Esophagus (tissue), 2 donors: ENCODE measurements at regions not wholly inside any gene's neighbourhood (a gene's known extent, or its start where the extent isn't known, plus 50 kb on each side); places are given as distances from the start of the nearest gene placed in this dataset.

ENCODE experiments used
- H3K27ac ChIP-seq, 2 donors: one replicate each; pipeline ENCODE4 v1.5.1; 2013; ENCODE audit warnings: low read depth in 2 of 2, mild to moderate bottlenecking in 2 of 2, inconsistent platforms in 1 of 2, low read length in 1 of 2, moderate library complexity in 1 of 2
- H3K27me3 ChIP-seq, 2 donors: one replicate each; pipeline ENCODE4 v1.6.1; 2013; ENCODE audit warnings: low read length in 2 of 2, control low read depth in 1 of 2, mild to moderate bottlenecking in 1 of 2; ENCODE audit not compliant: insufficient read depth in 2 of 2, control insufficient read depth in 1 of 2
- H3K36me3 ChIP-seq, 2 donors: one replicate each; pipeline ENCODE4 v1.6.1; 2013; ENCODE audit warnings: low read length in 1 of 2; ENCODE audit not compliant: control insufficient read depth in 2 of 2, insufficient read depth in 2 of 2
- H3K4me1 ChIP-seq, 2 donors: one replicate each; pipeline ENCODE4 v1.6.1; 2013; ENCODE audit warnings: low read length in 1 of 2; ENCODE audit not compliant: control insufficient read depth in 2 of 2, insufficient read depth in 2 of 2
- H3K4me3 ChIP-seq, 2 donors: one replicate each; pipeline ENCODE4 v1.5.1; 2013; ENCODE audit warnings: low read length in 2 of 2, mild to moderate bottlenecking in 2 of 2, low read depth in 1 of 2, moderate library complexity in 1 of 2
- H3K9me3 ChIP-seq, 2 donors: one replicate each; pipeline ENCODE4 v1.6.1; 2013; ENCODE audit warnings: mild to moderate bottlenecking in 2 of 2, low read depth in 1 of 2, low read length in 1 of 2, moderate library complexity in 1 of 2; ENCODE audit not compliant: control insufficient read depth in 2 of 2, insufficient read depth in 1 of 2
- WGBS, 2 donors: extraction: QIAGEN DNeasy Blood & Tissue Kit; methylation state at CpG; one replicate each; pipeline ENCODE4 v1.1.7; 2013; 5-methylcytosine and 5-hydroxymethylcytosine counted together
- donor health status: healthy with polysubstance abuse.
- donor health status: Bipolar disorder and iron deficiency.

DNA sequence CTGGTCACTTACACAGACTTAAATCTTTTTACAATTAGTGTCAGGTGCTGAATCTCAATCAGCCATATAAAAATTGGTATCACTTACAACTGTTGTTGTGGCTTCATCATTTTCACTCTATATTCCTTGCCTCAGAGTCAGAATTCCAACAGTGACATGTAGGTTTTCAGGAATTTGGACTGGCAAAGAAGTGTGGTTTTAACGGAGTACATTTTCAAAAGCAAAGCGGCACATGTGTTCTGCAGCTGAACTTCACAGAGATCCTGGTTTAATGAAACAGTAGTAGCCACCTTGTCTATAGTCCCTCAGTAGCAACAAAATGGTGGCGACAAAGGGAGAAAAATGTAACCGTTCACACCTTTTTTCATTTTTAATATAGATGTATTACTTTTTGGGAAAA is 486.6 kb downstream of the FAT4 start:
- H3K4me3 ChIP-seq, result no peak overlapping the region
- no peaks in the 10 kb centered on the region for H3K9me3 ChIP-seq
- H3K27ac ChIP-seq, result no peak overlapping the region
- H3K4me1 ChIP-seq, result no peaks in the 10 kb centered on the region
- H3K36me3 ChIP-seq, result no peaks in the 10 kb centered on the region
- no peaks in the 10 kb centered on the region for H3K27me3 ChIP-seq
- 90 to 93% methylated on average over 4 of the region's 4 CpGs for WGBS, 2 donors

DNA sequence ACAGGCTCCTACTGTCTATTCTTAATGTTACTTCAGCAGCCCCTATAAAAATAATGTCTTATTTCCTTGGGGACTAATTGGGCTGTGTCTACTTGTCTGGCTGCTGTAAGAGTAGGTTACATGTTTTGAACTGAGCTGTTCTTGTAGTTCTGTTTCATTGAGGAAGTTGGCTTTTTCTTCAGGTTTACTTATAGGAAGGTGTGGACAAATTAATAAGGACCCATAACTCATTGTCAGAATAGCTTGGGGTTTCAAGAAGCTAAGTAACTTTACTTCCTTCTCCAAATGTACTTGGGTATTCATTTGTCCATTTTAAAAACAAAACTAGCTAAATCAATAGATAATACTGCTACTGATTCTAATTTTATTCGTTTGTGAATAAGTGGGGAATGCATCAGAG is 487.2 kb downstream of the FAT4 start:
- 47 to 73% methylated on average over 1 of the region's 1 CpG for WGBS, 2 donors

DNA sequence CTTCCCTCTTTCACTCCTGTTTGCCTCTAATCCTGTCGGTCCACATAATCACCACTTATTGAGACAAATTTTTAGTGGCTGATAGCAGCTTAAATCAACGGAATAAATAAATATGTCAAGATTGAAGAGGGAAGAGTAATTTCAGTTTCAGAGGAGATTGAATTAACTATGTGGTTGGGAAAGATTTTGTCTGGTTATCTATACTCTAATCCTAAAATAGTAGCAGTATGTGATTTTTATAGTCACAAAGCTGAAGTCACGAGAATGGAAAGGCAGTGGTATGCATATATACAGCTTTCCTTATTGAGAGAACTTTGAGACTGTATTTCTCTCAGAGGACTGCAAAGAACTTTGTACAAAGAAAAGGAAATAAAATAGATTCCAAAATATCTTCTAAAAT is 493.3 kb downstream of the FAT4 start:
- Histone ChIP-seq H3K9me3 (no peaks in the 10 kb centered on the region), H3K36me3 (no peaks in the 10 kb centered on the region), H3K4me1 (no peaks in the 10 kb centered on the region), H3K4me3 (no peak overlapping the region), H3K27me3 (no peaks in the 10 kb centered on the region), H3K27ac (no peak overlapping the region)
- WGBS, 2 donors, result 52 to 58% methylated on average over 3 of the region's 3 CpGs

More for the DNA sequence above, 487.2 kb downstream of the FAT4 start:
- Histone ChIP-seq H3K9me3 (no peaks in the 10 kb centered on the region), H3K4me1 (no peaks in the 10 kb centered on the region), H3K36me3 (no peaks in the 10 kb centered on the region), H3K27me3 (no peaks in the 10 kb centered on the region), H3K27ac (no peak overlapping the region), H3K4me3 (no peak overlapping the region)

DNA sequence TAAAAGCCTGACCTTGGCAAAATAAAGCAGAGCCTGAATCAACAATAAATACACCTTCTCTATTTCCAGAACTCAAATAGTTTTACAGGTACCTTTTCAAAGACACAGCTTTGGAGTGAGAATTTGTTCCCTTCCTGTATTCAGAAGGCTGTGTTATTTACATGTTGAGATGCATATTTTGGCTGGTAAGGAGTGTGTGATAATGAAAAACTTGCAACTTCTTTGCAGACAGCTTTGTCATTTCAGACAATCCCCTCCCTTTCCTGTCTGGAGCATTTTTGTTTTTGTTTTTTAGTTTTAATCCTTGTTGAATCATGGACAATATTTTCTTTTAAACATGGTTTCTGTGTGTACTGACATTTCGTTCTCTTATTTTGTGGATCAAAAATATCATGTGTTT is 493.8 kb downstream of the FAT4 start:
- H3K4me3 ChIP-seq, result no peak overlapping the region
- H3K9me3 ChIP-seq, result no peaks in the 10 kb centered on the region
- no peaks in the 10 kb centered on the region for H3K36me3 ChIP-seq
- no peaks in the 10 kb centered on the region for H3K4me1 ChIP-seq
- H3K27me3 ChIP-seq, result no peaks in the 10 kb centered on the region
- H3K27ac ChIP-seq, result no peak overlapping the region
- 67 to 73% methylated on average over 1 of the region's 1 CpG for WGBS, 2 donors

DNA sequence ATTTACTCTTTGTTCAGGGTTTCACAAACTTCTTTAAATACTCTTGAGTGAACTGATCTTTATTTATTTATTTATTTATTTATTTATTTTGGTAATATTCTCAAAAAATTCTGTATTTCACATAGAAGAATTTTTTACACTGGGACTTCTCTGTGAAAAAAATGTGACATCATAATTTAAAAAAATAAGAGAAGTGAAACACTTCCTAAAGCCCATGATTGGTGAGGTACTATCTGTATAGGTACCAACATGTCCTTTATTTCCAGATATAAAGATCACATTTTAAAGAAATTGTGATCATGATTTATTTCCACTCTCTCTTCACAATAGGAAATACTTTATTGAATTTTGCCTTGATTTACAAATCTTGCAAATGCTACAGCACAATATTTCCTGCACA is 497.1 kb downstream of the FAT4 start:
- H3K27ac ChIP-seq, result no peak overlapping the region
- no peaks in the 10 kb centered on the region for H3K4me1 ChIP-seq
- H3K27me3 ChIP-seq, result no peaks in the 10 kb centered on the region
- H3K36me3 ChIP-seq, result no peaks in the 10 kb centered on the region
- H3K9me3 ChIP-seq, result no peaks in the 10 kb centered on the region
- no peak overlapping the region for H3K4me3 ChIP-seq

DNA sequence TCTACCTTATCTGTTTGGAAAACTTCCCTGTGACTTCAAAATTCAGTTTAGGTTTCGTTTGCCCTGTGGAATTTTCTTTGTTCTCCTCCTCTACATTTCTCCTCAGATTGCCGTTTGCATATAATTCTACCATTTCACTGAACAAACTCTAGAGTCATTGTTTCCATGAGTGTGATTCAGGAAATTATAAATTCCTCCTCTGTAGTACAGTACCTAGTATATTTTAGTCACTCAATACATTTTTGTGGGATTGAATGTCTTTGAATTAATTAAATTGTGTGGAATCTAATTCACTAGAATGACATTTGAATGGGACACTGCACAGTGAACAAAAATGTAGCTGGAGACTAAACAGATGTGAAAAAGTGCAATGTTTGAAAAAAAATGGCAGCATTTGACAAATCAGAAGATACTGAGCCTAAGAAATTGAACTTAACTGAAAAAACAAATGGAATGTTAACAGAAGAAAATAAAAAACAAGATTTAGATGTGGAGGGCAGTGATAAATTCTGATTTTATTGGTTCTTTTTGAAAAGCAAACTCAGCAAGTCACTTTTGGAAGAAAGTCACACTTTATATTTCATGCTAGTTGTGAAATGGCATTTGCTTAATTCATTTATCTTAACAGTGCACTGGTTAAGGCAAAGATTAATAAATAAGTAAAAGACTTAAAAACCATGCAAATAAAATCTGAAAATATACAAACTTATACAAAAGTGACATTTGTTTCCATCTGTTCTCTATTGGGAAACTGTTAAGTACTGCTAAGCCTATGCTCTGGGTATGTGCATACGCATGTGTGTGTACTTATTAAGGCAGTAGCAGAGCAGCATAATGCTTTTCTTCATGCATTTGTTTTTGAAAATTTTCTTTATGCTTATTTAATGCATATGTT is 512.3 kb downstream of the FAT4 start:
- Histone ChIP-seq H3K4me3 (no peak overlapping the region), H3K27ac (no peak overlapping the region), H3K4me1 (no peaks in the 10 kb centered on the region), H3K36me3 (no peaks in the 10 kb centered on the region), H3K27me3 (no peaks in the 10 kb centered on the region), H3K9me3 (no peaks in the 10 kb centered on the region)
- 50 to 52% methylated on average over 3 of the region's 3 CpGs for WGBS, 2 donors

DNA sequence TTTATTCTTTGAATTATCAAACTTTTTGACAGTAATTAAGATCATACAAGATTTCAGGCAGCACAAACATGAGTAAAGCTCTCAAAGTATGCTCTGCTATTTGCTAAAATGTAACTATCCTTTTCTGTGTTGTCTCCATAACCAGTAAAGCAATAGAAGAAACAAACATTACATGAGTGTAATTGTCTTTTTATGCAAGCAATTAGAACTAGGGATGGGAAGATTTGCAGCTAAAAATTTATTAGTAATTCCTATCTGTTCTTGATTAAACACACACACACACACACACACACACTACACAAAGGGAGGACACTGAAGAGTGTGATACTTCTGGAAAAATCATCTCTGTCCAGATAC is 512.9 kb downstream of the FAT4 start:
- Histone ChIP-seq H3K36me3 (no peaks in the 10 kb centered on the region), H3K27ac (no peak overlapping the region), H3K4me1 (no peaks in the 10 kb centered on the region), H3K9me3 (no peaks in the 10 kb centered on the region), H3K4me3 (no peak overlapping the region), H3K27me3 (no peaks in the 10 kb centered on the region)

DNA sequence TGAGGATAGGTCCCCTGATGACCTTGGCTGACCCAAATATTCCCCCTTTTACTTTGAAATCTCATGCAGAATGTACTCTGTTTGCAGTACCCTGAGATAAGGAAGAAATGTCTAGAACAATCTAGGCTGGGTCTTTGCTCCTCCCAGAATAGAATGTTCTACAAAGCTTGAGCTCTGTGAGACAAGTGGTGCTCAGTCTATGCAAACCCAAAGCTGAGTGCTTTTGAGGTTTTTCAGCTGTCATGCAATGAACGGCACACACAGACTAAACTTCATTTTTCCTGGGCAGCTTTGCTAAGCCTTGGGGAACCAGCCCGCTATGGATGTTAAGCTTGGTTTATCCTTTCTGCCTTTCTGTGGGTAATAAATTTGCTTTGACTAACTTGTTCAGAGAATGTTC is 513.6 kb downstream of the FAT4 start:
- Histone ChIP-seq H3K4me1 (no peaks in the 10 kb centered on the region), H3K9me3 (no peaks in the 10 kb centered on the region), H3K27me3 (no peaks in the 10 kb centered on the region), H3K36me3 (no peaks in the 10 kb centered on the region), H3K4me3 (no peak overlapping the region), H3K27ac (no peak overlapping the region)
- WGBS, 2 donors, result 27 to 28% methylated on average over 2 of the region's 2 CpGs

DNA sequence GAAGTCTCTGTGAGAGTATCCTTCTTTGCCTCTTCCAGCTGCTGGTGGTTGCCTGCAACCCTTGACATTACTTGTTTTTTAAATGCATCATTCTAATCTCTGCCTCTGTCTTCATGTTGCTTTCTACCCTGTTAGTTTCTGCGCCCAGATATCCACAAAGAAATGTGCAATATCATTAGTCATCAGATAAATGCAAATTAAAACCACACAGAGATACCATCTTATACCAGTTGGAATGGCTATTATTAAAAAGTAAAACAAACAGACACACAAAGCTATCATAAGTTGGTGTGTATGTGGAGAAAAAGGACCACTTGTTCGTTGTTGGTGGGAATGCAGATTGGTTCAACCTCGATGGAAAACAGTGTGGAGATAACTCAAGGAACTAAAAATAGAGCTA is 517.4 kb downstream of the FAT4 start:
- WGBS, 2 donors, result 76 to 86% methylated on average over 3 of the region's 3 CpGs
- Histone ChIP-seq H3K9me3 (no peaks in the 10 kb centered on the region), H3K4me1 (no peaks in the 10 kb centered on the region), H3K27ac (no peak overlapping the region), H3K36me3 (no peaks in the 10 kb centered on the region), H3K4me3 (no peak overlapping the region), H3K27me3 (no peaks in the 10 kb centered on the region)

DNA sequence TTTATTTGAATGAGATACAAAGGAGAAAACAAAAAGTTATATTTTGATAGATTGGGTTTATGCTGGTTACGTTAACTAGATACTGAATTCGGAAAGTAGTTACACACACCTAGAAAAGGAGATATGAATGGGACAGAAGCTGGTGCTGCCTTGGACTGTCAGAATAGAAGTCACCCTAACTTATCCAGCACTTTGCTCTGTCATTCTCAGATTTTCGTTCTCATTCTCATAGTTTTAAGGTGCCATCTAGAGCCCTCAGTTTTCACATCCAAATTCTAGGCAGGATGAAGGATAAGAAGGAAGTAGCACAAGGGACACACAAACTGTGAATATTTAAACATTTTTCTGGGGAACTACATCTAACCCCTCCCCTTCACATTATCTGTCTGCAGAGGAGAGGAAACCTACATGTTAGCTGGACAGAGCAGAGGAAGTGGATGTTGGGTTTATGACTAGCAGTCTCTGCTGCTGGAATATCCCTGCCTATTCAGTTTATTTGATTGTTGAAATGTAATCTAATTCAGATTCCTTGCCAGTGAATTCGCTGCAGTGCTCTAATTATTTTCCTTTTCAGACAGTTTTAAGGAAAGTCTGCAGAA is 521.9 kb downstream of the FAT4 start:
- Histone ChIP-seq H3K9me3 (no peaks in the 10 kb centered on the region), H3K4me1 (no peaks in the 10 kb centered on the region), H3K27me3 (no peaks in the 10 kb centered on the region), H3K4me3 (no peak overlapping the region), H3K27ac (no peak overlapping the region), H3K36me3 (no peaks in the 10 kb centered on the region)
- WGBS, 2 donors, result 63 to 67% methylated on average over 4 of the region's 4 CpGs
